DND-41 (cell line): ENCODE measurements at regions not wholly inside any gene's neighbourhood (a gene's known extent, or its start where the extent isn't known, plus 50 kb on each side); places are given as distances from the start of the nearest gene placed in this dataset.

Source experiments
- ATAC-seq: fragments of 200-7000 bp; cut with Tn5 transposase; 3 replicates; pipeline ENCODE4 v1.9.1; 2021; ENCODE audit warnings: low read depth; ENCODE audit not compliant: insufficient read depth
- DNase-seq: peaks from one replicate; pipeline ENCODE4 v3.0.0-alpha.2; 2020
- H2AFZ ChIP-seq: 2 replicates; pipeline ENCODE4 v1.6.0; 2012; ENCODE audit warnings: low read depth, low read length
- H3K27ac ChIP-seq: 2 replicates; pipeline ENCODE4 v1.5.1; 2012; ENCODE audit warnings: low read length, inconsistent platforms
- H3K27me3 ChIP-seq: fragments of 200-600 bp; sonication (generic); 2 replicates; pipeline ENCODE4 v1.6.0; 2012; ENCODE audit warnings: low read length, mild to moderate bottlenecking, inconsistent platforms; ENCODE audit not compliant: insufficient read depth, poor library complexity
- H3K36me3 ChIP-seq: 2 replicates; pipeline ENCODE4 v1.5.1; 2012; ENCODE audit warnings: low read length, inconsistent platforms; ENCODE audit not compliant: insufficient read depth
- H3K4me1 ChIP-seq: 2 replicates; pipeline ENCODE4 v1.5.1; 2012; ENCODE audit warnings: mild to moderate bottlenecking, low read length; ENCODE audit not compliant: insufficient read depth
- H3K4me2 ChIP-seq: 2 replicates; pipeline ENCODE4 v1.6.0; 2012; ENCODE audit warnings: mild to moderate bottlenecking, moderate library complexity, low read length, inconsistent platforms; ENCODE audit not compliant: insufficient read depth
- H3K4me3 ChIP-seq, 2 experiments: fragments of 200-600 bp in 1 of 2; shearing (Covaris generic) in 1 of 2; 2 replicates each; pipeline ENCODE4 v1.5.1; 2012 to 2016; ENCODE audit warnings: inconsistent platforms in 2 of 2, low read length in 2 of 2, mild to moderate bottlenecking in 2 of 2, low read depth in 1 of 2, moderate library complexity in 1 of 2
- H3K79me2 ChIP-seq: 2 replicates; pipeline ENCODE4 v1.6.0; 2012; ENCODE audit warnings: low read length, inconsistent platforms; ENCODE audit not compliant: insufficient read depth
- H3K9ac ChIP-seq: 2 replicates; pipeline ENCODE4 v1.6.0; 2012; ENCODE audit warnings: low read depth, mild to moderate bottlenecking, inconsistent platforms, low read length, moderate library complexity
- H3K9me3 ChIP-seq: 2 replicates; pipeline ENCODE4 v1.5.1; 2012; ENCODE audit warnings: low read length, moderate library complexity, mild to moderate bottlenecking, inconsistent platforms; ENCODE audit not compliant: insufficient read depth, severe bottlenecking
- H4K20me1 ChIP-seq: 2 replicates; pipeline ENCODE4 v1.6.0; 2012; ENCODE audit warnings: low read length; ENCODE audit not compliant: insufficient read depth
- CTCF ChIP-seq: IDR thresholded peaks from 2 replicates; pipeline ENCODE4 v1.5.1; 2012; ENCODE audit warnings: borderline replicate concordance, low read length, moderate library complexity, mild to moderate bottlenecking; ENCODE audit not compliant: poor library complexity, severe bottlenecking; ENCODE audit errors: extremely low read depth
- EZH2 ChIP-seq: IDR thresholded peaks from 3 replicates; pipeline ENCODE4 v1.6.1; 2012; ENCODE audit warnings: borderline replicate concordance, low read depth, mild to moderate bottlenecking, moderate library complexity, low read length, inconsistent platforms; ENCODE audit not compliant: severe bottlenecking

DNA sequence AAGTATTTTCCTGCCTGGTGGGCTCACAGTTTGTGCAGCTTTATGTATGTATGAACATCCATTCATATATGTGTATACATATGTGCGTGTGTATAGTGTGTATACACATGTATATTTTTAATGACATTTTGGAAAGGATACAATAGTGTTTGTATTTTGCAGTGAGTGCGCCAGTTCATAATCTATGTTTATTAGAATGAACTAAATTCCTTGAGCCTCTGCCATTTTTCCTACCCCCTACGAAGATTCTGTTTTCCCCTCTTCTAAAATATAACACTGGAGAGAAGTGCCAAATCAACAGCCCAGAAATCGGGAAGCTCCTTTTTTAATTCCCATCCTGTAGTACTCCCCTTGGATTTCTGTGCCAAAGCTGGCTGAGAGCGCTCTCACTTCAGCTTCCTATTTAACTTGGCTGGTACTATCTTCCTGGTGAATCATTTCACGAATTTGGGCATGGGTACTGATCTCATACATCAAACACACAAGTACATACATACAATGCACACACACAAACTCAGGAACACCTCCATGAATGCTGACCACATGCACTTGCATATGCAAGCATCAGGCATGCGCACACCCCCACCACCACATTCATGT, 578.4 kb upstream of the WWC1 start:
- Histone ChIP-seq H3K27me3 (peaks cover 2% of the 10 kb centered on the region), H3K79me2 (no peaks in the 10 kb centered on the region), H3K27ac (no peak overlapping the region), H3K4me1 (no peaks in the 10 kb centered on the region), H2AFZ (no peak overlapping the region), H3K9ac (no peak overlapping the region), H3K4me2 (no peak overlapping the region), H4K20me1 (no peaks in the 10 kb centered on the region), H3K36me3 (no peaks in the 10 kb centered on the region), H3K9me3 (no peaks in the 10 kb centered on the region), H3K4me3 (no peak overlapping the region)
- no peak for ATAC-seq
- TF ChIP-seq EZH2 (no peak), CTCF (no peak)
- no peak for DNase-seq

DNA sequence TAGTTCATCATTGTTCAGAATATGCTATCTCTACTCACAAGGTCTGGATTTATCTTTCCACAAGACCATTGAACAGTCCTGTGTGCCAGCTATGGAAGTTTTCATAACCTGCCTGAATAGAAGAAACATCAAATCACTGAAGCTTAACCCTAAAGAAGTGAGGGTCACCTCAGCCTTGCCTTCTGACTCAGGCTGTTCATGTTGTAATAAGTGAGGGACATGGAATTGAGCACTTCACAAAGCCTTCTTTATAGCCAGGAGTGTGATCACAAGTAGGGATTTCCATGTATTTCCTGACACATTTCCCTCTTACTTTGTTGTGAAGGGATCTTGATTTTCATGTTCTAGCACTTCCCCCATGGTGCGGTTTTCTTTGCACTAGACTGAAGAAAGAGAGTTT, 577.5 kb upstream of the WWC1 start:
- no peak overlapping the region for H3K4me3 ChIP-seq
- no peak for DNase-seq
- no peaks in the 10 kb centered on the region for H3K79me2 ChIP-seq
- no peaks in the 10 kb centered on the region for H3K4me1 ChIP-seq
- H3K27me3 ChIP-seq: peaks cover 2% of the 10 kb centered on the region
- no peak overlapping the region for H3K27ac ChIP-seq
- no peak overlapping the region for H3K9ac ChIP-seq
- H3K9me3 ChIP-seq: no peaks in the 10 kb centered on the region
- no peak overlapping the region for H3K4me2 ChIP-seq
- TF ChIP-seq EZH2 (no peak), CTCF (no peak)
- no peaks in the 10 kb centered on the region for H3K36me3 ChIP-seq
- no peaks in the 10 kb centered on the region for H4K20me1 ChIP-seq
- no peak for ATAC-seq
- H2AFZ ChIP-seq: no peak overlapping the region

GRCh38 chr5:167716126-167716775, 575.2 kb upstream of the WWC1 start:
- no peaks in the 10 kb centered on the region for H3K4me1 ChIP-seq
- H3K9me3 ChIP-seq: no peaks in the 10 kb centered on the region
- no peak overlapping the region for H3K27ac ChIP-seq
- ATAC-seq (no peak), DNase-seq (no peak)
- H4K20me1 ChIP-seq: no peaks in the 10 kb centered on the region
- H3K79me2 ChIP-seq: no peaks in the 10 kb centered on the region
- no peak overlapping the region for H2AFZ ChIP-seq
- no peak for TF ChIP-seq CTCF
- TF ChIP-seq EZH2: no peak
- H3K27me3 ChIP-seq: no peaks in the 10 kb centered on the region
- H3K36me3 ChIP-seq: no peaks in the 10 kb centered on the region
- H3K4me2 ChIP-seq: no peak overlapping the region
- H3K4me3 ChIP-seq: no peak overlapping the region
- no peak overlapping the region for H3K9ac ChIP-seq
